NCI-H82 (cell line): ENCODE measurements at regions not wholly inside any gene's neighbourhood (a gene's known extent, or its start where the extent isn't known, plus 50 kb on each side); places are given as distances from the start of the nearest gene placed in this dataset.

Experiments
- DNase-seq: peaks from one replicate; lab custom pipeline; 2025; lab: John Stamatoyannopoulos, UW

DNA sequence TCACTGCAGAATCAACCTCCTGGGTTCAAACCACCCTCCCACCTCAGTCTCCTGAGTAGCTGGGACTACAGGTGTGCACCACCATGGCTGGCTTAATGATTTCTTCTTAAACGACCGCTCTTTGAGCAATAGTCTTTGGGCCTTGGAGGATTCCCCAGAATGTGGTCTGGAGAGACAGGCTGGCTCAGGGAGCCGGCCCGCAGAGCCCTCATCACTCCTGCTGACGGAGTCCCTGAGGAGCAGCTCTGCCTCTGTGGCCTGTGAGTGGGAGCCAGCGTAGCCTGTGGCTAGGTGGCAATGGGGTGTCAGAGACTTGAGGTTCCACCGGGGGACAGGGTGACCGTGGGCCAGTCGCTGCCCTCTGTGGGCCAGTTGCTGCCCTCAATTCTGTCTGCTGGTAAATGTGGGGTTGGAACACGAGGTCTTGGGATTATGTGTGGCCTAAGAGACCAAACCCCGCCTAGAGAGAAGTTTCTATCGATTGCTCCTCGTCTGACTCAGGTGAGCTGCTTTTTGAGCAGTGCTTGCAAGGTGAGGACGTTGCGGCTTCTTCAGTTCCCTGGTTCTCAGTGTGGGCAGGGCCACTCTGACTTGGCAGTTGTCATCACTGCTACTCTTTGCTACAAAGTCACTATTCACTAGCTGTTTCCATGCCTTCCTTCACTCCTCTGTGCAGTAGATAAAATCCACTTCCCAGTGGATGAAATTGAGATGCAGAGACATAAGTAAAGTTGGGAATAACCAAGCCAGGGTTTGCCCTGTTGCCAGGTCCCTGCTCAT lies 124.8 kb upstream of the NECTIN1 start:
- no peak for DNase-seq

DNA sequence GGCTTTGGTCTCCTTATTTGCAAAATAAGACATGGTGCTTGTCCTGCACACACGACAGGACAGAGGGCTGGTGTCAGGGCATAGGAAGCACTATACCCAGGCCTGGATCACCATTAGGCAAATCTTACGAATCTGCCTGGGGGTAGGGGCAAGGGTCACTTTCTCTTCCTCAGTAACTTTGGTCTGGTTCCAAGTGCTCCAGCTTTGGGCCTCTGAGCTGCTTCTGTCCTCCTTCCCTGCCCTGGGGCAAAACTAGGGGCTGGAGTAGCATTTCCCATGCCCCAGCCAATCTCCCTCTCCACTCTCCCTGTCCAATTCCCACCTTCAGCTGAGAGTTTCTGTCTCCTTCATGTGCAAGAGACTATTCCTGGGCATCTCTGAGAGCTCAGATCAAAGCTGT lies 123.7 kb upstream of the NECTIN1 start:
- DNase-seq, result no peak

DNA sequence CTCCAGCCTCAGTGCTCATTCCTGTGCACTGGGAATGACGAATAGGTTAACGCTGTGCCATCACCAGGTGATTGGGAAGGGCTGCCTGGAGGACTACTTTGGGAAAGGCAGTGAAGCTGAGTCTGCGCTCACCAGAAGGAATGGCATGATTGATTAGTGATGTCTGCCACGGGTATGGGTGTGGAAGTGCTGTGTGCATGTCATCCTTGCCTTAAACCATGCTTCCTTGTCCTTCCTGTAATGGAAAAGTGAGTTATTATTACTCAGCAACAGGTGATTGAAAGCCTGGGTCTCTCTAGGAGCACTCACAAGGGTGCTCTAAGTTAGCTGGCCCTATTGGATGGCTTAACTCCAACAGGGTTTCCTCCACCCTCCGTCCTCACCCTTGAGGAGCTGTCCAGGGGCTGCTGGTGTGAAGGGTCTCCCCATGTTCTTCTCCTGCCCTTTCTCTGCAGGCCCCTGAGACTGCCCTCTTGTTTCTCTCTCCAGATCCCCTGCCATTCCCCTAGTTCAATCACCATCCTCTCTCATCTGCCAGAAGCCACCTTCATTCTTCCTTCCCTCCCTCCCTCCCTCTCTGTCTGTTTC lies 121.9 kb upstream of the NECTIN1 start:
- no peak for DNase-seq

DNA sequence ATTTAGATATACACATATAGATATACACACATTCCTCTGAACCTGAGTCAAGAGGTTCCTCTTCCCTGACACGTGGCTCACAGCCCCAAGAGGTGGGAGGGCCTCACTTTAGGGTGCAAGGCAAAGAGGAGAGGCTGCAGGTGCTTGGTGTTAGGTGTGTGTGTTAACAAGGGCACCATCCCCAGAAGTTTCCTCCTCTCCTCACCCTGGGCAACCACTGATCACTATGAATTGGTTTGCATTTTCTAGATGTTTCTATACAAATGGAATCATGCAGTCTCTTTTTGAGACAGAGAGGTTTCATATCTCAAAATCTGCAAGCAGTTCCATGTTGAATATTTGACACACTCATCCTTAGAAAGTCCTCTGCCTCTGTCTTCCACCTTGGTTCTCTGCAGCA lies 120.9 kb upstream of the NECTIN1 start:
- no peak for DNase-seq

DNA sequence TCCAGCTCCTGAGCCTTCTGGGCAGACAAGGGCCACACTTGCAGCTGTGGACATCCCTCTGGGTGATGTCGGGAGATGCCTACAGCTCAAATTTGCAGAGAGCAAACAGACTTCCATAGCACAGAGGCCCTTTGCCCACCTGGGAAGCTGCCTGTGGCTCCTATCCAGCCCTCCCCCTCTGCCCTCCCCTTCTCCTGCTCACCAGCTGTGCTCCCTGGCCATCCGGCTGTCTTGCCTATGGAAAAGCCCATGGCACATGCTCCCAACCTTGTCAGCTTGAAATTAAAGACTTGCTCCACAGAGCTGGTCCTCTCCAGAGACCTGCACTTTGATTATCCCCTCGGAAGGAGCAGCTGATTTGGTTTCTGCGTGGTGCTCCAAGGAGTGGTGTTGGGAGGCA lies 118.9 kb upstream of the NECTIN1 start:
- DNase-seq, result peak; percentile 39

DNA sequence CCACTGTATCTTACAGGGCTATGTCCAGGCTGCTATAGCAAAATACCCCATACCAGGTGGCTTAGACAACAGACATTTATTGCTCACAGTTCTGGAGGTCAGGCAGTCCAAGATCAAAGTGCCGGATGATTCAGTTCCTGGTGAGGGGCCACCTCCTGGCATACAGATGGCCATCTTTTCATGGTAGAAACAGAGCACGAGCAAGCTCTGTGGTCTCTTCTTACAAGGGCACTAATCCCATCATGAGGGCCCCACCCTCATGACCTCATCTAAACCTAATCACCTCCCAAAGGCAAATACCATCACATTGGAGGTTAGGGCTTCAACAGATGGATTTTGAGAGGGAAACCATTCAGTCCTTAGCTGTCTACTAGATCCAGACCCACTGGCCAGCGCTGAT lies 117.4 kb upstream of the NECTIN1 start:
- DNase-seq, result peak; percentile 21

DNA sequence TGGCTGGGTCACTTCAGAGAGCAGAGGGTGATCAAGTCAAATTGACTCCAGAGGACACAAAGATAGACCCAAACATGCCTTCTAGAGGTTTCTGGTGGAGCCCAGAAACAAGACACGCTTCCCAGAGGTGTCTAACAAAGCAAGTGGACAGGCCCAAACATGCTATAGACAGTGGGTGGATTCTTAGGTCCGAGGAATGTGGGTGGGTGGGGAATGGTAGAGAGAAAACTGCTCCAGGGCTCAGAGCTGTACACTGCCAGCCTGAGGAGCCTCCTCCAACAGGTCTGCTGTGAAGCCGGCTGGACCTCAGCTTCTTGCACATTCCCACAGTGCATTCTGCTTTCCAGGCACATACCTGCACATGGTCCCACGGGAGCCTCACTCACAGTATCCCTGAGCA lies 116.8 kb upstream of the NECTIN1 start:
- no peak for DNase-seq

DNA sequence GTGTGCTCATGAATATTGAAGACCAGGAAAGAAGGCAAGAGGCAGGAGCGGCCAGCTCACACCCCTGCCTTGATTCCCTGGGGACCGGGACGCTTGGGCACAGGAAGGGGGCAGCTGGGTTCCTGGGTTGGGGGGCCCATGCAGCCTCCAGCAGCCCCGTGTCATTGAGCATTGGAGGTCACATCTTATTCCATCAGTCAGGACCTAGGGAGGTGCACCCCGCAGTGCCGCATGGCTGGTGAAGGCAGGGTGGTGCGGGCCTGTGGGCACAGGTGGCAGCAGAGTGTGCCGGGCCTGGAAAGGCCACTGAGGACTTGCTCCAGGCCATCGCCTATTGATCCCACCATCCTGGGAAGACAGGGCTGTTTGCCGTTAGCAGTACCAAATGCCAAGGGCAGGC lies 116.3 kb upstream of the NECTIN1 start:
- DNase-seq, result no peak

DNA sequence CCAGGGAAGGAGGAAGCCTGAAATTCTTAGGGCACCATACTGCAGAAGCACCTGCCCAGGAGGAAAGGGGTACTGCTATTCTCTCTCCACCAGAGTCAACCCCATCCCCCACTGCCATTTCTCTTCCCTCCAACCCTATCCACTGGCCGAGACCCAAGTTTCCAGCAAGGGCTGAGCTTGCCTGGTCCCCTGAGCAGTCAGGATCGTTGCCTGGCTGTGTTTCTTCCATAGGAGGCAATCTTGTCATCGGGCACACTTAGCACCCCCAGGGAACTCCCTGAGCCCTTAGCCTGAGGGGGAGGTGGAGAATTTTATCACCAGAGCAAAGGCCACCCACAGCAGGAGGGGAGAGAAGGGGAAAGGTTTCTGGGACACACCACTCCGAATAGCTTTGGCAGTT lies 115.8 kb upstream of the NECTIN1 start:
- DNase-seq, result no peak

DNA sequence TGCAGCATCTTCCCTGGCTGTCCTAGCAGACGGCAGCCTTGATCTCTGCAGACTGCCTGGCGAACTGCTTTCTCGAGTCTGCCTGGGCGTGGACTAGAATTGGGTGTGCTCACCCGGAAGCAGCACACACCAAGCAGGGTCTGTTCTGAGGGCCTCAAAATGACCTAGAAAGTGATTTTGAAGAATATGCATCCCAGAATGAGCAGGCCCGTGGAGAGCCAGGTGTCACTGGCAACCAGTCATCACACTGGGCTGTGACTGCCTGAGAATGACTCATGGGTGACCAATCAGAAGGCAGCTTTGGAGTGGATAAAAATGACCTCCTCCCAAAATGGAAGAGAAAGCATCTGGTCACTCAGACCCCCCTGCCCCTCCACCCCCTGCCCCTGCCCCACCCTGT lies 114.9 kb upstream of the NECTIN1 start:
- no peak for DNase-seq

DNA sequence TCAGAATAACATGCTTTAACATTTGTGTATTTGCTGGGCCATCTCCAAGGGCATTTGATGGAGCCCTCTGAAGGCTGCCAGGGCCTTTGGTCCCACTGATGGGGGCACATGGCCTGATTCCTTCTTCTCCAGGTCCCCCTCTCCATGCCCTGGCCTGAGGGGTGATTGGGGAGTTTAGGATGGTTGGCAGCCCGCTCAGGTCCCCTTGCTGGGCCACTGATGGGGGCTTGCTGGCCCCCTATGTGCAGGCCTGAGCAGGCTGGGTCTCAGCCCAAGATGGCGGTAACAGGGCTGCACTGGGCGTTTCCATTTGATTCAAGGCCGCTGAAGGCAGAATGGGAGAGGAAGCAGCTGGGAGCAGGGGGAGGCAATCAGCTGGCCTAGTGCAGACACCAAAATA lies 113.7 kb upstream of the NECTIN1 start:
- DNase-seq, result no peak

DNA sequence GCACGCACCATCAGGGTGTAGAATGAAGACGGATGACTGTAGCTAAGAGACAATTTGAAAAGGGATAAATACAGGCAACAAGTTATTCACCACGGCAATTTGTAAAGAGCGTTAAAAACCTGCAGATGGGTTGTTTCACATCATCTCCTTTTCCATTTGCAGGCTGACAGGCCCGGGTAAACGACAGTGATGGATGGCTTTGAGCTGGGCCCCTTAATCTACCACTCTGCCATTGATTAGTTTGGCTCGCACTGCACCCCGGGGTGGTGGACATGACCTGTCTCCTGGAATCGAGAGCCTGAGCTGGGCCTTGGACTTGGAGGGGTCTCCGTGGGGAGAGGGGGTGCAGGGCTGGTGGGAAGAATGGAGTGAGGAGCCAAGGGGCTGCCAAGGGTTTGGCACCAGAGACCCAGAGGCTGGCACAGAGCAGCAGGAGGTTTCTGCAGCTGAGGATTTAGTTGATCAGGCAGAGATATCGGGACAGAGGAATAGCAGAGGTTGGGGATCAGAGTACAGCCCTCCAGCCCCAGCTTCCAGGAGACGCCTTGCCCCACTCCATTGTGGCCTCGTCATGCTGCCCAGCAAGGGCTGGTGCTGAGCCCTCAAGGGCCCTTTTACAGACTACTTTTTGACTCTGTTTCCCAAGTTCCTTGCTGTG lies 110.6 kb upstream of the NECTIN1 start:
- DNase-seq, result peak; percentile 58

DNA sequence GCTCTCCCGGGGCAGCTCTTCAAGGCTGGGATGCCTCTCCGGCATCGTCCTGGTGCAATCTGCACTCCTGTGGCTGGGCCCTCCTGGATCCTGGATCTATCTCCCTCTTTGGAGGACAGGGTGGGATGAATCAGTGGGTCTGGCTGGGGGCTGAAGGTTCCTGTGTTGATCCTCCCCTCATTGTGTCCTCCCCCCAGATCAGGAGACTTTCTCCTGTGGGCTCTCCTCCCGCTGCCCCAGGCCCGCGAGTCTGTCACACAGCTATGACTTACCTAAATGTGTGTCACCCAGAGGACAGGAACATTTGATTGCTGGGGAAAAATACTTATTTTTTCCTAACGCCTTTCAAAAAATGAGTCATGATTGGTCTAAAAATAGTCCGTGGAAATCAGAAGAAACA lies 106.8 kb upstream of the NECTIN1 start:
- DNase-seq, result no peak

DNA sequence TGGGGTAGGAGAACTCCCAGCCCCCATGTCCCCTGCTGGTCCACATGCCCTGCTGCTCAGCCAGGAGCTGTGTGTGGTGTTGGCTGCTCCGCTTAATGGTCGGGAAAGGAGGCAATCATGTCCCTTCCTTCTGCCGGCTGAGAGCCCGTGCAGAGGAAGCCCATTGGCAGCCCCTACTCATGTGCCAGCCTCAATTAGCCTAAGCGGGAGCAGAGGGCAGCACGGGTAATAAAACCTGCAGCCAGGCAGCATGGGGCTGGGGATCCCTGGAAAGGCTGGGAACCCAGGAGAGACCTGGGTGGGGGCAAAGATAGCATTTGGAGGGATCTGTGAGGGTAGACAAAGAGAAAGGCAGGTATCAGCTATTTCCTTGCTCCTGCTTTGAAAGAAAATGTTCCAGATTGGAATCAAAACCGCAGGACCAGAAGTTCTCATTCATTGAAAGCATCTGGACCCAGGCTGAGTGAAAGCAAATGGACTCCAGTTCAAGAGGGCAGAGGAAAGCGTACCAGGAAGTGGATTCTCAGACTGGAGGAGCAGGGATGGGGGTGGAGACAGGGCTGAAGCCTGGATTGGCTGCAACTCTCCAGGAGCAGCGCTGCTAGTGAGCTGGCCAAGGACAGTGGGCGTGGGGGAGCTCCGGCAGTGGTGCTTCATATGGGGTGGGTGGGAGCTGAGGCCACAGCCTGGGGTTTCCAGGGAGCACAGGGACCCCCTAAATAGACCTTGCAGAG lies 103.4 kb upstream of the NECTIN1 start:
- peak; percentile 19 for DNase-seq

DNA sequence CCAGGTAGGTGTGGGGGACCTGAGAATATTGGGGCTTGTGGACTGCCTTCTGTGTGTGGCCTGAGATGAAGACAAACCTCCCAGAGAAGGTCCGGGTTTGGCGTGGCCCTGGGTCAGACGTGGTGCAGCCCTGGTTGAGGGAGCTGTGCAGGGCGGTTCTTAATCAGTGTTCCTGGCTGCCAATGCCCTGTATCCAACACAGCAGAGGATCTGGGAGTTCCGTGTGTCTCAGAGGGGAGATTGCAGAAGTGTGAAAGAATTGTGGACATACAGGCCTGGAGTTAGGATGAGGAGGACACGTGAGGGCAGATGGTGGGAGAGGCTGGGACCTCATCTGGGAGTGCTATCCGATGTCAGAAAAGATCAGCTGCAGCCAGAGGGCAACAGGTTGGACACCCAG lies 102.0 kb upstream of the NECTIN1 start:
- no peak for DNase-seq

DNA sequence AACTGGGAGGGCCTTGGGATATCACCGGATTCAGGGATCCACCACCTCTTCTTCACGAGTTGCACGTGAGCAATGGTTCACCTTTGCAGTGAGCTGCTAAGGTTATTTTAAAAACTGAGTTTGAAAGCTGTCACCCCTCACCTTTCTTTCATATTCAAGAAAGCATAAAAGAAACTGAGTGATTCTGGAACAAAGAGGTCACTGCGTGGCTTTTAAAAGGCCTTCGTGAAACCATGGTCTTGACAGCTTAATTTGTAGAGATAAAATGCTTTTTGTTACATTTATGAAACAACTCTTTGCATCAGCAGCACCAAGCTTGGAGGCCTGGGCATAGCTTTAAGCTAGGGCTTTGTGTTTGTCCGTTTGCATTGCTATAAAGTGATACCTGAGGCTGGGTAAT lies 101.4 kb upstream of the NECTIN1 start:
- DNase-seq, result no peak

DNA sequence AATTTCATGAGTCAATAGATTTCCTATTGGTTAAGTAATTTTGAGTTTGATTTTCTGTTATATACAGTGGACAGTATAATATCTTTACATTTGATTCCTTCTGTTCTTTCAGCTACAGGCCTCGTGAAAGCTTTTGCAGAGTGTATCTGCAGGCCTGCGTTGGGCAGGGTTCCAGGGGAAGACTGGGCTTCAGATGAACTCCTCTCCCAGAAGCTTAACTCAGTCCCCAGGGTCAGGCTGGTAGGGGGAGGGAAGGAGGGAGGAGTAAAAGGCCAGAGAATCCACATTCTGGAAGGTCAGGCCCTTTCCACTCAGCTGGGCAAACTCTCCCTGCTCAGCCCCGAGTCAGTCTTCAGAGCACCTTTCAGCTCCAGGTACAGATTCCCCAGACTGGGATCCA lies 100.4 kb upstream of the NECTIN1 start:
- no peak for DNase-seq

DNA sequence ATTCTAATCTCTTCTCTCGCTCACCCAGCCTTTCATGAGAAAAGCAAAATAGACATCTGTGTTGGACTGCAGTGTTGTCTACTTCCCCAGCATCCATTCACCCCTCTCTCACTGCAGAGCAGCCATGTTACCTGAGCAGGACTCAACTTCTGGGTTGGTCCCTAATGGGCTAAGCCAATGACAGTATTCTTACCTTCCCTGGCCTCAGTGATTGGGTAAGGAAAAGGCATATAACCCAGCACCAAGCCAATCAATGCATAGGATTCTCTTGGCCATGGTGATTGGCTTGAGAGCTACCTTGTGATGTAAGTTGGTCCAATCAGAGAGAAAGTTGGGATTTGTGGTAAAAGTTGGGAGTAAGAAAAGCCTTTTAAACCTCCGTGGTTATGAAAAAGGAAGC lies 99.8 kb upstream of the NECTIN1 start:
- no peak for DNase-seq

DNA sequence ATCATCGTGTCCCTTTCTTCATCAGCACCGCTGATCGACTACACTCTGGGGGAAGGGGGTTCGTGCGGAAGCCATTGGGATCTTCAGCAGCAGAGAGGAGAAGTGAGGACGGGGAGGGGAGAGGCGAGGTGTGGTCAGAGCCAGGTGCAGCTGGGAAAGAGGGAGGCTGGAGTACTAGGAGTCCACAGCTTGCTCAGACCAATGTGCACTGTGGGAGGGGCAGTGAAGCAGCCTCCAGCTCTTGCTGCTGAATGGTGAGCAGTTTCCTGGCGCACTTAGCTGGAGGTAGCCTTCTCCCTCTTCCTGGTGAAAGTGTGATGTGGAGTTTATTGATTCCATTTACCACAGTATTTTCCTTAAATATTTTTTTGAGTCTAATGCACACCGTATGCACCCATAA lies 99.0 kb upstream of the NECTIN1 start:
- no peak for DNase-seq

DNA sequence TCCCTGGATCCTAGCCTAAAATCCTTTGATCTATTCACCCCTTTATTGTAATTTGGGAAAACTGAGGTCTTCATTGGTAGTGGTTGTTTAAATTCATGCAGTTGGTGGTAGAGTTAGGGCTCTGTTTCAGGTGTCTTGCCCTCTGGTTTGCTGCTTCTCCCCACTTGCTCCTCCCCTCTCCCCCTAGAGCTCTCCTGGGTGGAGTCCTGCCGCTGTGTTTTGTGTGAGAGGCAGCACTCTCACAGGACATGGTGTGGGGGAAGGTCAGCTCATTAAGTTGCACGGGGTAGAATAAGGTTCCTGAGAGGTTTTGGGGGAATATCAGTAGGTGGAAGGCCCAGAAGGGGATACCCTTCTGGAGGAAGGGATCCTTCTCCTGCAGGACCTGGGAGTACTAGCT lies 98.1 kb upstream of the NECTIN1 start:
- no peak for DNase-seq

DNA sequence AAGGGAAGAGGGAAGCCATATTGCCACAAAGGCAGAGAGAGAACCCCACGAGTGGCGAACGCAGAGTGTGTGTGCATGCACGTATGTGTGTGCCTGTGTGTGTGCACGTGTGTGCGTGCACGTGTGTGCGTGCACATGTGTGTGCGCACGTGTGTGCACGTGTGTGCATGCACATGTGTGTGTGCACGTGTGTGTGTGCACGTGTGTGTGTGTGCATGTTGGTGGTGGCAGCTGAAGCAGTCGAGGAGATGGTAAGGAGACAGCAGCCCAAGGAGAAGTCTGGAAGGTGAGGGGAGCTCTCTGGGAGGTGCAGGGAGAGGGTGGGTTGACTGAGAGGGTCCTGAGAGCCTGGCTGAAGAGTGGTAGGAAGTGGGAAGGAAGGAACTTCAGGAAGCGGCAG lies 94.1 kb upstream of the NECTIN1 start:
- DNase-seq, result no peak

DNA sequence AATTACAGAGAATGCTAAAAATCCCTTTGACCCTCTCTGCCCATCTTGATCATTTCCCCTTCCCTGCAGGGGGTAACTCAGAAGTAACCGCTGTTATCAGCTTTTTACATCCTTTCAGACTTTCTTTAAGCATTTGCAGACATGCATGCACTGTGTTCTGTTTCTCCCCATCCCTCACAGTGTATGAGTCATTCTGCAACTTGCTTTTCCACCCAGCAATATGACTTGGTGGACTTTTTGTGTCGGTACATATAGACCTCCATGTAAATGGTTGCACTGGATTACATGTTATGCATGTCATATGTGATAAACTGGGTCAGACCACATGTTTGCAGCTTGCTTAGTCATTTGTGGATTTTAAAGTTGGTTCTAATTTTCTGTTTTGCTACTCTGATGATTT lies 87.7 kb upstream of the NECTIN1 start:
- no peak for DNase-seq

DNA sequence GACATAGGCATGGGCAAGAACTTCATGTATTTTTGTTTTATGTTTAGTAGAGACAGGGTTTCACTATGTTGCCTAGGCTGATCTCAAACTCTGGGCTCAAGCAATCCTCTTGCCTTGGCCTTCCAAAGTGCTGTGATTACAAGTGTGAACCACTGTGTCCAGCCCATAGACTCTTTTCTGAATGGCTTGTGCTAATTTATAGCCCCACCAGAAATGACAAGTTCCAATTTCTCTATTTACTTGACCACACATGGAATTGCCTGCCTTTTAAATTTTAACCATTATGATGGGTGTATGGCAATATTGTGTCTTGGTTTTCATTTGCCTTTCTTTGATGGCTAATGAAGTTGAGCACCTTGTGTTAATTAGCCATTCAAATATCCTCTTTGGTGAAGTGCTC lies 85.8 kb upstream of the NECTIN1 start:
- no peak for DNase-seq
